Activated CD4-positive, CD25-positive, alpha-beta regulatory T cell treated with anti-CD3 and anti-CD28 coated beads, Interleukin-2, amount 50 U/mL, for 72 hours (primary cell): ENCODE measurements at regions not wholly inside any gene's neighbourhood (a gene's known extent, or its start where the extent isn't known, plus 50 kb on each side); places are given as distances from the start of the nearest gene placed in this dataset.

Experiments
- DNase-seq: peaks from one replicate; pipeline ENCODE4 v3.0.0; 2021

- no peak for DNase-seq
These were observed 868.5 kb upstream of the SLIT2 start for GRCh38 chr4:19382993-19383756.

DNA sequence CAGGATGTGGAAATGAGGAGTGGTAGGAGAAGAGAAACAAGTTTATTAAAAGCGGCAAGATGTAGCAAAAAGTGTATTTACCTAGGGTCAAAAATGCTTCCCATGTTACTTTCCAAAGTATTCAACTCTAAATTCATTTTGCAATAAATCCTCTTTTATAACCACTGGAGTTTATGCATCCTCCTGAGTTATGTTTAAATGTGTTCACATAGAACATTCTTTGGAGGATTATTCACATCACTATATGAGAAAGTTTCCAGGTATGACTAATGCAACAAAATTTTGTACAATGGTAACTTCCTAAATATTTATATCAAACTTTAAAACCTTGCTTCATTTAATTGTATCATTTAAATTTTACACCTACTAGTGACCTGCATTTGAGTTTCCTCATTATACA is 870.6 kb upstream of the SLIT2 start:
- no peak for DNase-seq

DNA sequence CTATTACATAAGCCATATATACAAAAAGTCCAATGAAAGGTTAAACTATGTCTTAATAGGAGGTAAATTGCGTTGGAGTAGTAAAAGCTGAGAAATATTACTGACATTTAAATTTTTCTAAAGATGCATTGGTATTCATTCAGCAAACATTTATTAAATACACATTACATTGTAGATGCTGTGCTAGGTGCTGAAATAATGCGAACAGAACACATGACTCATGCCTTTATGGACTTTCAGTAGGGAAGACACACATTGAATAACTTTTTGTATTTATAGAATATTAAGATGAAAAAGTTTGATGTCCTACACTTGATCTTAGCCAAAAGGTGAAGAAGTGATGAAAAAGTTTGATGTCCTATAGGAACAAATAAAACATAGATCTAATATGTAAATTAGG is 871.1 kb upstream of the SLIT2 start:
- DNase-seq: no peak

DNA sequence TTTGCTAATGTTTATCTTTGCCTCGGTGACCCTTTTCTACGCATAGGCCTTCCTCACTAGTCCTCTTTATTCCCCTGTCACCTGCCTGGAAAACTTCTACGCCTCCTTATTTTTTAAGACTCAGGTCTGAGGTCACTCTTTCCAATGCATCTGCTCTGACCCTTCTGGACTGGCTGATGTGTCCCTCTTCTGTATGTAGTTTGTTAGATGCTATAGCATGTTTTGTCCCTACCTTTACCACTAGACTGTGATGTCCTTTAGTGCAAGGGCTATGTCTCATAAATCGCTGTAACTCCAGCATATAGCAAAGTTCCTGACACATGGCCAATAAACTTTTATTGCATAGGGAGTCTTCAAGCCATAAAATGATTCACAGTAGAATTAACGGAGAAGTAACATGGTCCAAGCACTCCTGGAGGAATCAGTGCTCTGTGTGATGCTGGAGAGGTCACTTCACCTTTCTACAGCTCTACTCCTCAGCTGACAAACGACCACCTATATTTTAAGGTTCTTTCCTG is 872.5 kb upstream of the SLIT2 start:
- DNase-seq: no peak

- DNase-seq: no peak
These were observed 875.8 kb upstream of the SLIT2 start for GRCh38 chr4:19375931-19376330.

- DNase-seq: no peak
These were observed 876.4 kb upstream of the SLIT2 start for GRCh38 chr4:19375136-19375804.

DNA sequence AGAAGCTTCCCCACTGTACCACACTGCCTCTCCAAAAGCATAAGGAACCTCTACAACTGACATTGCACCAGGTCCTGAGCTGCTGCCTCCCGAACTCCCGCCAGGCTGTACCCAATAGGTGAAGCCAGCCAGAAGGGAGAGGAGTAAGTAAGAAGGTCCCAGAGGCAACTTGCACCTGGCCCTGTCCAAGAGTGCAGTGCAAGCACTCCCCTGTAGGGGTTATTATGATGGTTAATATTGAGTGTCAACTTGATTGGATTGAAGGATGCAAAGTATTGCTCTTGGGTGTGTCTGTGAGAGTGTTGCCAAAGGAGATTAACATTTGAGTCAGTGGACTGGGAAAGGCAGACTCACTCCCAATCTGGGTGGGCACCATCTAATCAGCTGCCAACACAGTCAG is 879.3 kb upstream of the SLIT2 start:
- DNase-seq: no peak

GRCh38 chr4:19368800-19369199 is 882.9 kb upstream of the SLIT2 start:
- DNase-seq: no peak

DNA sequence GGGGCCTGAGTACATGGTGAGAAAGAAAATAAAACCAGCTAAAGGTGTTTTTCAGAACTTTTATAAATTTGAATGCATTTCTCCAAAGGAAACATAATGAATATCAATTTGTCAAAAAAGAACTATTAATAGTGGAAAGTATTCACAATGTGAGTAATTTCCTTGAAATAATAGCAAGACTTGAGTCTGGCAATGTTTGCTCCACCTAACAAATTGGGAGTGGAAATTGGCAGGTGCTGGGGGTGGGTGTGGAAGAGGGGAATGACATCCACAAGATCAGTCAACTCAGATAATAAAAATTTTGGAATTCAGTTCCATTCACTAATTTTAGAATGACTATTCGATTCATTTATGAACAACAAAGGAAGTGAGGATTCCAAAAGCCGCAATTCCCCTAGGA is 884.8 kb upstream of the SLIT2 start:
- no peak for DNase-seq

GRCh38 chr4:19358015-19358414 is 893.7 kb upstream of the SLIT2 start:
- no peak for DNase-seq

DNA sequence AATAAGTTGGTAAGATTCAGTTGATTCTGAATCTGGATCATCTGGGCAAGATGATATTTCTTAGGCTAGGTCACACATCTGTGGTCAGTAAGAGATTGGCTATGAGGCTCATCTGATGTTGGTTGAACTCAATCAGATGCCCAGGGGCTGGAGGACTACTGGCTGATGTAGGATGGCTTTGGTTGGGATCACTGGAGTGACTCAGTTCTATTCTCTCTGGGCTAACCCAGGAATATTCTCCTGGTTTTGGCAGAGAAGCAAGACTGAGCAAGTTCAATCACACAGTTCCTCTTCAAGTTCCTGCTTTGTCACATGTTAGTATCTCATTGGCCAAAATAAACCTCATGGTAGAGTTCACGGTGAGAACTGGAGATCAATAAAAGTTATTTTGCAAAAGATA is 902.3 kb upstream of the SLIT2 start:
- no peak for DNase-seq

DNA sequence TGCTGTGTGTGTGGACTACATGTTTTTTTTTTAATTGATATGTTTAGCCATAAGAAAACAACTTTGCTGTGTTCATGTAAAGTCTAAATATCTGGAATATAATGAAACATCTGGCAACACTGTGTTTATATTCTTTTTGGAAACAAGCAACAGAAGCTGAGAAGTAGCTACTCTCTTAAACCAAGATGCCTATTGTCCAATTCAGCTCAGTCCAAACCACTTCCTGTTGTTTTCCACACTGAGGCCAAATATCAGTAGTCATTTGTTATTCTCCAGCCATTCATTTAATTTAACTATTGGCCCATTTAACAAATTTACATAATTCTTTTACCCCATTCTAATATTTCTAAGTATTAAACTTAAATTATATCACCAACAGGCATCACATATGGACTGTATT is 903.0 kb upstream of the SLIT2 start:
- DNase-seq: no peak

- no peak for DNase-seq
These were observed 905.1 kb upstream of the SLIT2 start for GRCh38 chr4:19346636-19347035.

GRCh38 chr4:19329631-19330030 is 922.1 kb upstream of the SLIT2 start:
- DNase-seq: no peak

GRCh38 chr4:19329077-19329476 is 922.6 kb upstream of the SLIT2 start:
- no peak for DNase-seq

- no peak for DNase-seq
These were observed 924.3 kb upstream of the SLIT2 start for GRCh38 chr4:19327364-19327763.

GRCh38 chr4:19324184-19324583 is 927.5 kb upstream of the SLIT2 start:
- no peak for DNase-seq

- no peak for DNase-seq
These were observed 932.1 kb upstream of the SLIT2 start for GRCh38 chr4:19319607-19320006.

- DNase-seq: no peak
These were observed 934.3 kb upstream of the SLIT2 start for GRCh38 chr4:19317377-19317776.

DNA sequence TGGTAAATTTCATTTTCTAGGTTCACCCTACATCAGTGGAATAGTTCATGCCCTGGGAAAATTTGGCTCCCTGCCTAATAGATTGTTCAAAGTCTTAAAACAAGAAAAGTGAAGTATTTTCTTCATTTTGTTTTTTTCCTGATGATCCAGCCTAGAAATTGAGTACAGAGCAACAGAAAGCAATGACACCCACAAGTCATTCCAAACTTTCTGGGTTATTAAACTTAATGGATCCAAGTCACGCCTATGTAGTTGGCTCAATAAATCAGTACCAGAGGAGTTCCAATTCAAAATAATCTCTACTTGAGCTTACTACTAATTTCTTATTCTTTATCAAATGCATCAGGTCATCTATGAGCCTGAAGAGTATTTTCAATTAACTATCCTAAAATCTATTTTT is 937.6 kb upstream of the SLIT2 start:
- DNase-seq: no peak

DNA sequence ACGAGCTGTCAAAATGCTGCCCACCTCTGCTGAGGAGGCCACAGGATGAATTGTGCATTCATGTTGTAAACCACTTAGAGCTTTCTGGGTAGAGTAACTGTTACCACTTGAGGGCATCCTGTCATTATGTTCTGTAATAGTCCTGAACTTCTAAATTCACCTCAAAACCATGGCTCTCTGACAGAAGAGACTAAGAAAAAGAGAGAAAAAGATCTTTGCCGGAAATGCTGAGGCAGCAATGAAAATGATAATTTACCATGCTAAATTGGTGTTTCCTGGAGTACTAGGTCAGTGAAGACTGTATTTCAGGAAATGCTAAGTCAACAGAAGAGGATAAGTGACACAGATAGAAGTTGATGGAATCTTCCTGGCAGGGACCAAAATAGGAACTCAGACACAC is 942.3 kb upstream of the SLIT2 start:
- no peak for DNase-seq

GRCh38 chr4:19304028-19304427 is 947.7 kb upstream of the SLIT2 start:
- DNase-seq: no peak

- no peak for DNase-seq
These were observed 950.2 kb upstream of the SLIT2 start for GRCh38 chr4:19301527-19301926.

DNA sequence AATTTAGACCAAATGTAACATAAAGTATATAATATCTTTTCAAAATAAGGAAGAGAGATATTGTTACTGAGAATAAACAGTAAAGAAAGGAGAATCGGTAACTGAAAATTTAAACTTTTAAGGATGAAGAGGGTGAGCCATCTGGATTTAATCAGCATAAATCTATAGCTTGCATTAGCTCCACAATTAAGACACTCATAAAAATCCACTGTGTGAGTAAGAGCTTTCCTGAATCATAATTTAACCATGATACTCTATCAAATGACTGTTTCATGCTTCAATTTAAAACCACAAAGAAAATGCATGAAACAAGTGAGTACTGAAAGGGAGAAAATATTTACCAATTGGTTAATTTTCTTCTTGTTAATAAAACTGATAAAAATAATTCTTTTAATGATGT is 951.5 kb upstream of the SLIT2 start:
- no peak for DNase-seq

DNA sequence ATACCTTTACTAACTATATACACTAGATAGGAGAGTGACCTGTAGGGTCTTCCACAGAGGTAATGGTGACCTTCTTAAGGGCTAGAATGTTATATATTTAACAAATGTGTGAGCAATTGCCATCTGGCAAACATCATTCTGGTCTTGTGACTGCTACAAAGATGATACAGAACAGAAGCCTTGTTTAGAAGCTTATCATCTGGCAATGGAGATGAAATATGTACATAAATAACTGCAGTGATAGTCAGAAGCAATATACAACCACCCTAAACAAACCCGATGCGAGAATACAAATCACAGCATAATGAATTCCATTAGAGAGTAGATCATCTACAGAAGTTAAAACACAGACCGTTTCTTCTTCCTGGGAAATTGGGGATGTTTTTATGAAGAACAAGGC is 952.7 kb upstream of the SLIT2 start:
- no peak for DNase-seq
